ENCODE measurements at regions not wholly inside any gene's neighbourhood (a gene's known extent, or its start where the extent isn't known, plus 50 kb on each side); places are given as distances from the start of the nearest gene placed in this dataset.

DNA sequence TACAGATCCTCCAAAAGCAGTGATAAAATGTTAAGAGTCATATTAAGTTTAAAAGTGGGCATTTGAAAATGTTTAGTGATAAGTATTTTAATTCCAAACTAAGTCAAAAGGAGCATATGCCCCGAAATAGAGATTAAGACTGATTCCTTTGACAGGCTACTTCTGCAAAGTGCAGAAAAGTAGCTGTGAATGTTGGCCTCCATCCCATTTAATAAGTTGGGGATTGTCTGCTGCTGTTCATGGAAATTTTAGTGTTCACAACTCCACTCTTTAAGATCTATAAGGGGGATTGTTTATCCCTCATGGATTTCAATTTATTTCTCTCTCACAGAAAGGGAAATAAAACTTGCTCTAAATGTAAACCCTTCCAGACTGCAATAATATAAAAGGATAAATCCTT lies 278.3 kb downstream of the KCTD12 start:
- TF ChIP-seq FOS (IDR thresholded peaks at IDR 0.05; ENCODE audit: borderline replicate concordance, insufficient read depth, low read length) (no peak), CTCF (IDR thresholded peaks at IDR 0.05; ENCODE audit: extremely low read depth in 1 of 2, insufficient read depth in 1 of 2, low read depth in 1 of 2, low read length in 2 of 2) (no peak), MAX (IDR thresholded peaks at IDR 0.05; ENCODE audit: insufficient read depth, insufficient read length) (no peak)

Data from endothelial cell of umbilical vein (primary cell).